BE2C (cell line): ENCODE measurements at regions not wholly inside any gene's neighbourhood (a gene's known extent, or its start where the extent isn't known, plus 50 kb on each side); places are given as distances from the start of the nearest gene placed in this dataset.

Experiments
- DNase-seq: peaks from one replicate; pipeline ENCODE4 v3.0.0-alpha.2; 2020
- H3K27me3 ChIP-seq: fragments of 250-450 bp; sonication (Bioruptor Pico); 2 replicates; pipeline ENCODE4 v1.5.1; 2020; ENCODE audit warnings: mild to moderate bottlenecking
- H3K36me3 ChIP-seq: fragments of 250-450 bp; sonication (Bioruptor Pico); 2 replicates; pipeline ENCODE4 v1.5.1; 2020; ENCODE audit warnings: mild to moderate bottlenecking
- H3K4me1 ChIP-seq: fragments of 250-450 bp; sonication (Bioruptor Pico); 2 replicates; pipeline ENCODE4 v1.5.1; 2020
- H3K4me3 ChIP-seq: 2 replicates; pipeline ENCODE4 v1.5.1; 2011; ENCODE audit warnings: low read depth, low read length
- H3K9me3 ChIP-seq: fragments of 250-450 bp; sonication (Bioruptor Pico); 2 replicates; pipeline ENCODE4 v1.5.1; 2020
- CTCF ChIP-seq: IDR thresholded peaks from 2 replicates; pipeline ENCODE4 v1.5.1; 2012; ENCODE audit warnings: mild to moderate bottlenecking, low read depth, low read length

DNA sequence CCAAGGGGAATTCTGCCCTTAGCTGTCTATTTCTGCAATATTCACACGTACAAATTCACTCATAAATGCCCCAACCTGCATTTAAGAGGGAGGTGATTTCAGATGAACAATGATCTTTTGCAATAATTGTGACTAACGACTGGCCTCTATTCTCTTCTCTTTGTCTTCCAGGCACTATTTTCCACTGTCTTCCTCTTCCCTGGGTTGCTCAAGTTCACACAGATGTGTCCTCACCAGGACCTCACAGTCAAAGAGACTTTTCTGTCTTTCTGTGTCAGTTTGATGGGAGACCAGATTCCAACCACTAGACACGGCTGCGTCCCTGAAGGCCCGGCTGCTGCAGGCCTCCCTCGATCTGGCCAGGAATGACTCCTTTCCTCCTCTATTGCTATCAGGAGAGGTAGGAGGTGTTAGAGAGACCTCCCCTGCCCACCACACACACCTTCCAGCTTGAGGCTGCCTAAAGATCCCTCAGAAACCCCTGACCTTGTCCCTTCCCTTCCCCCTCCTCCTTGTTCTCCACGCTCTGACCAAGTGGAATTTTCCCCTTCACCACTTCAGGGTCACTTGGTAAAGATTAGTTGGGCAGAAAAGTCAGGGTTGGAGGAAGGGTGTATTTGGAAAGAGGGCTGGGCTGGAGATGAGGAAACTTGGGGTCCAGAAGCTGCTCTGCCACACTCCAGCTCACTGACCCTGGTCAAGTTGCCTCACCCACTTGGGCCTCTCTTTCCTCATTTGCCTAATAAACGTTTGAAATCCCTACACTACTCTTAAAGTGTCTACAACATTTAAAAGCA lies 109.2 kb upstream of the COPS8 start:
- no peak for TF ChIP-seq CTCF
- no peaks in the 10 kb centered on the region for H3K36me3 ChIP-seq
- H3K27me3 ChIP-seq, result peaks cover 36% of the 10 kb centered on the region
- H3K4me3 ChIP-seq, result no peak overlapping the region
- no peaks in the 10 kb centered on the region for H3K9me3 ChIP-seq
- DNase-seq, result no peak
- no peaks in the 10 kb centered on the region for H3K4me1 ChIP-seq

GRCh38 chr2:236977063-236977851 lies 108.4 kb upstream of the COPS8 start:
- DNase-seq, result no peak
- Histone ChIP-seq H3K36me3 (no peaks in the 10 kb centered on the region), H3K4me3 (no peak overlapping the region), H3K4me1 (no peaks in the 10 kb centered on the region), H3K9me3 (no peaks in the 10 kb centered on the region), H3K27me3 (peaks cover 30% of the 10 kb centered on the region)
- TF ChIP-seq CTCF, result no peak

- Histone ChIP-seq H3K4me1 (no peaks in the 10 kb centered on the region), H3K4me3 (no peak overlapping the region), H3K36me3 (no peaks in the 10 kb centered on the region), H3K27me3 (peaks cover 23% of the 10 kb centered on the region), H3K9me3 (no peaks in the 10 kb centered on the region)
- TF ChIP-seq CTCF, result no peak
- no peak for DNase-seq
Measured at GRCh38 chr2:236977852-236978398, 107.8 kb upstream of the COPS8 start.

DNA sequence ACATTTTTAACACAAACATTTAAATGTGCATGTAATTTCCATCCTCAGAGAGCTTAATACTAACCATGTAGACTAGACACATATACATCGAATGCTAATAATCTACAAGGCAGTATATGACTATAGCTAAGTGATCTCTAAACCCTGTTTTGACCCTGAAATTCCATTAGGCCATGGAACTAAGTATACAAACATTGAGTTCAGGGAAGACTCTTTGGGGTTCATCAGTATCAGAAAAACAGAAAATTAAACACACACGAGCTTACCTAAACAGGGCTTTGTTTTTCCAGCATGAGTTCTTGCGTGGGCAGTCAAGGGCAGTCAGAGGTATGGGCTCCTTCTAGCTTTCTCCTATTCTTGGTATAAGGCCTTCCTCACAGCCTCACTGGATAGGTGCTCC lies 106.0 kb upstream of the COPS8 start:
- no peak overlapping the region for H3K4me3 ChIP-seq
- no peaks in the 10 kb centered on the region for H3K9me3 ChIP-seq
- no peak for DNase-seq
- peaks cover 20% of the 10 kb centered on the region for H3K27me3 ChIP-seq
- no peaks in the 10 kb centered on the region for H3K36me3 ChIP-seq
- no peaks in the 10 kb centered on the region for H3K4me1 ChIP-seq
- TF ChIP-seq CTCF, result no peak

GRCh38 chr2:236980961-236981360 lies 104.7 kb upstream of the COPS8 start:
- H3K9me3 ChIP-seq, result no peaks in the 10 kb centered on the region
- peaks cover 23% of the 10 kb centered on the region for H3K27me3 ChIP-seq
- no peak for TF ChIP-seq CTCF
- H3K4me3 ChIP-seq, result no peak overlapping the region
- no peaks in the 10 kb centered on the region for H3K4me1 ChIP-seq
- DNase-seq, result no peak
- H3K36me3 ChIP-seq, result no peaks in the 10 kb centered on the region
